WTC11 (cell line): ENCODE measurements at regions not wholly inside any gene's neighbourhood (a gene's known extent, or its start where the extent isn't known, plus 50 kb on each side); places are given as distances from the start of the nearest gene placed in this dataset.

Experiments
- ATAC-seq: fragments of 200-7000 bp; cut with Tn5 transposase; 2 replicates; pipeline ENCODE4 v1.10.0; 2021; ENCODE audit warnings: mild to moderate bottlenecking, moderate library complexity
- CTCF ChIA-PET: fragments of 300-600 bp; sonication (Branson Sonifier 250); formaldehyde crosslinking; loops from one replicate; lab custom pipeline; 2021; ENCODE audit warnings: antibody characterized with exemption; lab: Charles Lee
- POLR2A ChIA-PET: fragments of 350-600 bp; sonication (Branson Sonifier 250); formaldehyde crosslinking; loops from one replicate; lab custom pipeline; 2021; ENCODE audit warnings: antibody characterized with exemption; lab: Charles Lee
- DNase-seq: peaks from one replicate; pipeline ENCODE4 v3.0.0; 2021; ENCODE audit warnings: low spot score
- H3K27ac Mint-ChIP-seq: 2 replicates; pipeline ENCODE4 v1.8.0; 2021; ENCODE audit warnings: mixed read lengths
- H3K27me3 Mint-ChIP-seq: 2 replicates; pipeline ENCODE4 v1.8.0; 2021; ENCODE audit warnings: low read depth, mild to moderate bottlenecking, moderate library complexity, mixed read lengths
- H3K36me3 Mint-ChIP-seq: 2 replicates; pipeline ENCODE4 v1.8.0; 2021; ENCODE audit warnings: mixed read lengths
- H3K4me1 Mint-ChIP-seq: 2 replicates; pipeline ENCODE4 v1.8.0; 2022; ENCODE audit warnings: mixed read lengths
- H3K4me3 Mint-ChIP-seq: 2 replicates; pipeline ENCODE4 v1.8.0; 2021; ENCODE audit warnings: mild to moderate bottlenecking, moderate library complexity, mixed read lengths
- H3K9me3 Mint-ChIP-seq: 2 replicates; pipeline ENCODE4 v1.8.0; 2021; ENCODE audit warnings: mixed read lengths
- CBFB ChIP-seq: sonication (generic); formaldehyde crosslinking; IDR thresholded peaks from 2 replicates; pipeline ENCODE4 v1.8.1; 2022; ENCODE audit warnings: mild to moderate bottlenecking, low read depth, missing genetic modification reagents
- CDX4 ChIP-seq: fragments of 250-450 bp; sonication (Bioruptor Pico); IDR thresholded peaks from 2 replicates; pipeline ENCODE4 v1.9.0; 2021; ENCODE audit warnings: moderate library complexity, mild to moderate bottlenecking, inconsistent platforms, borderline replicate concordance
- CREB1 ChIP-seq: sonication (generic); formaldehyde crosslinking; IDR thresholded peaks from 2 replicates; pipeline ENCODE4 v1.8.0; 2023; ENCODE audit warnings: mild to moderate bottlenecking, missing genetic modification reagents
- E2F4 ChIP-seq: sonication (generic); formaldehyde crosslinking; IDR thresholded peaks from 2 replicates; pipeline ENCODE4 v1.8.1; 2022; ENCODE audit warnings: low read depth, mild to moderate bottlenecking, moderate library complexity, missing genetic modification reagents, borderline replicate concordance
- FOXP4 ChIP-seq: sonication (generic); formaldehyde crosslinking; IDR thresholded peaks from 2 replicates; pipeline ENCODE4 v1.8.0; 2022; ENCODE audit warnings: mild to moderate bottlenecking, missing genetic modification reagents
- HMGA2 ChIP-seq: fragments of 250-450 bp; sonication (Bioruptor Pico); IDR thresholded peaks from 2 replicates; pipeline ENCODE4 v1.4.0; 2021; ENCODE audit warnings: mild to moderate bottlenecking, moderate library complexity
- HMGXB4 ChIP-seq: sonication (generic); formaldehyde crosslinking; IDR thresholded peaks from 2 replicates; pipeline ENCODE4 v1.8.1; 2023; ENCODE audit warnings: mild to moderate bottlenecking, moderate library complexity, missing genetic modification reagents
- KAT7 ChIP-seq: sonication (generic); formaldehyde crosslinking; IDR thresholded peaks from 2 replicates; pipeline ENCODE4 v1.8.1; 2023; ENCODE audit warnings: missing genetic modification reagents, mild to moderate bottlenecking, borderline replicate concordance
- NR3C1 ChIP-seq: sonication (generic); formaldehyde crosslinking; conservative IDR thresholded peaks from 2 replicates; pipeline ENCODE4 v1.8.1; 2023; ENCODE audit warnings: low read depth, mild to moderate bottlenecking, missing genetic modification reagents
- PREB ChIP-seq: sonication (generic); formaldehyde crosslinking; IDR thresholded peaks from 2 replicates; pipeline ENCODE4 v1.8.1; 2022; ENCODE audit warnings: mild to moderate bottlenecking, missing genetic modification reagents, moderate library complexity, borderline replicate concordance
- SMAD3 ChIP-seq: sonication (generic); formaldehyde crosslinking; IDR thresholded peaks from 2 replicates; pipeline ENCODE4 v1.8.0; 2022; ENCODE audit warnings: missing genetic modification reagents, mild to moderate bottlenecking, borderline replicate concordance
- SP1 ChIP-seq: sonication (generic); formaldehyde crosslinking; conservative IDR thresholded peaks from 2 replicates; pipeline ENCODE4 v1.8.1; 2022; ENCODE audit warnings: missing genetic modification reagents
- USF2 ChIP-seq: sonication (generic); formaldehyde crosslinking; IDR thresholded peaks from 2 replicates; pipeline ENCODE4 v1.8.1; 2023; ENCODE audit warnings: mild to moderate bottlenecking, missing genetic modification reagents, moderate library complexity
- ZNF121 ChIP-seq: sonication (generic); formaldehyde crosslinking; IDR thresholded peaks from 2 replicates; pipeline ENCODE4 v1.8.0; 2023; ENCODE audit warnings: missing genetic modification reagents
- ZNF512 ChIP-seq: sonication (generic); formaldehyde crosslinking; IDR thresholded peaks from 2 replicates; pipeline ENCODE4 v1.8.1; 2022; ENCODE audit warnings: missing genetic modification reagents, borderline replicate concordance
- ZNF671 ChIP-seq: fragments of 250-450 bp; sonication (Bioruptor Pico); IDR thresholded peaks from 2 replicates; pipeline ENCODE4 v1.8.0; 2021; ENCODE audit warnings: mild to moderate bottlenecking

- Mint-ChIP-seq H3K27ac (peak overlapping the region; percentile 47), H3K9me3 (peaks cover 3% of the 10 kb centered on the region; the same call in 1 of the 2 replicates), H3K4me3 (no peak overlapping the region), H3K27me3 (no peaks in the 10 kb centered on the region), H3K36me3 (peaks cover 3% of the 10 kb centered on the region; the same call in 1 of the 2 replicates), H3K4me1 (peaks cover 73% of the 10 kb centered on the region)
- CTCF ChIA-PET = no interaction called here
- TF ChIP-seq NR3C1 = no peak
- no peak for TF ChIP-seq CBFB
- TF ChIP-seq ZNF512 = peak; percentile 88
- no peak for TF ChIP-seq PREB (CRISPR knock-in tag)
- TF ChIP-seq ZNF671 (CRISPR knock-in tag) = no peak
- no peak for TF ChIP-seq SP1 (CRISPR knock-in tag)
- TF ChIP-seq ZNF121 (CRISPR knock-in tag) = peak; percentile 98
- TF ChIP-seq E2F4 = no peak
- no peak for DNase-seq
- no peak for ATAC-seq
- POLR2A ChIA-PET = no interaction called here
Observed at GRCh38 chr1:39147099-39148025, 57.1 kb upstream of the MACF1 start.

GRCh38 chr1:39148942-39149341 lies 55.6 kb upstream of the MACF1 start:
- TF ChIP-seq KAT7 (CRISPR knock-in tag) (no peak), CDX4 (CRISPR knock-in tag) (no peak), FOXP4 (no peak)
- TF ChIP-seq, all 79 proteins: peak for 0
- CTCF ChIA-PET = no interaction called here
- Mint-ChIP-seq H3K9me3 (peaks cover 3% of the 10 kb centered on the region; the same call in 1 of the 2 replicates), H3K27ac (peak overlapping the region; percentile 58), H3K4me3 (peak overlapping the region; percentile 1; the same call in 1 of the 2 replicates), H3K27me3 (no peaks in the 10 kb centered on the region), H3K4me1 (peaks cover 74% of the 10 kb centered on the region), H3K36me3 (peaks cover 3% of the 10 kb centered on the region; the same call in 1 of the 2 replicates)
- POLR2A ChIA-PET = no interaction called here
- no peak for DNase-seq
- ATAC-seq = no peak

- TF ChIP-seq SMAD3 = no peak
- TF ChIP-seq CREB1 (CRISPR knock-in tag) = no peak
- no peak for TF ChIP-seq HMGXB4 (CRISPR knock-in tag)
- no peak for TF ChIP-seq USF2 (CRISPR knock-in tag)
- TF ChIP-seq FOXP4 = no peak
- TF ChIP-seq HMGA2 (CRISPR knock-in tag) = peak; percentile 88
- Mint-ChIP-seq H3K27me3 (no peaks in the 10 kb centered on the region), H3K4me3 (no peak overlapping the region), H3K36me3 (peaks cover 3% of the 10 kb centered on the region; the same call in 1 of the 2 replicates), H3K27ac (peak overlapping the region; percentile 12), H3K9me3 (peaks cover 3% of the 10 kb centered on the region; the same call in 1 of the 2 replicates), H3K4me1 (peaks cover 76% of the 10 kb centered on the region)
- ChIA-PET CTCF (interaction anchor here (1.0 to 4.9 kb wide), 2 partner anchors 43 to 109 kb away, joined by 3 to 41 read pairs; no protein-coding TSS in a partner anchor), POLR2A (no interaction called here)
- DNase-seq (no peak), ATAC-seq (no peak)
Observed at GRCh38 chr1:39149509-39149908, 55.0 kb upstream of the MACF1 start.
